ENCODE measurements at regions not wholly inside any gene's neighbourhood (a gene's known extent, or its start where the extent isn't known, plus 50 kb on each side); places are given as distances from the start of the nearest gene placed in this dataset.

DNA sequence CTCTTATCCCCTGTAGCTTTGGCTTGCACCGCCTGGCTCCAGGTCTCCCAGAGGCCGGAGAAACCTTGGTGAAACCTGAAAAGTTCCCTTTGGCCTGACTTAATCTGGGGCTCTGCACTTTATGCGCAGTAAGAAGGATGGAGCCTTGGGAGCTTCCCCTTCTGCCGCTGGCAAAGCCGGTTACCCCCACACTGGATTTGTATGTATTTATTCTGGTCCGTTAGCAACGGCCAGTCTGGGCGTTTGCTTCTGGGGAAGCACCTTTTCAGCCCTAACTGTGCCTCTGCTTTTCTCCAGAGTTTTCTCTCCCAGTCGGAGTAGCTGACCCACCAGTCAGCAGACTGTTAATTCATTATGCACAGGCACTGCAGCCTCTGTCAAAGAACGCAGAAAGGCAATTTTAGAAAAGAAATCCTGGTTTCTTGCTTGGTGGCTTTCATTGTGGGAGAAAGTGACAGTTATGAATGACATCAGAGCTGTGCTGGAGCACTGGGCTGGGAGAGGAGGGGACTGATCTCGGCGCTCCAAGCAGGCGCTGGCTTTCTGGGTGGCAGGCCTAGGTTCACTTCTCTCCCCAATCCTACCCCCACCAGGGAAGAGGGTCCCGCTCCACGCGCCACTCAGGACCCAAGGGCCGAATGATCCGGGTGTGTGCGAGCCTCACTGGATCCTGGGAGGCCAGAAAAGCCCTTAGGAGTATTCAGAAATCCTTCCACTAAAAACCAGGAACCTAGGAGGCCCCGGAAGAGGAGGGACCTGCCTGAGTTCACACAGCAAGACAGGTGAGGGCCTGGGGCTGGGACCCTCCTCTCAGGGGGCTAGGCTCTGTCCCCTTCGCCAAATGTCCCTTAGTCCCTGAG lies 70.2 kb downstream of the RTL6 start:
- H3K4me1 ChIP-seq (replicated peaks): no peaks in the 10 kb centered on the region
- H3K27ac ChIP-seq: no peak overlapping the region
- H3K36me3 ChIP-seq: no peaks in the 10 kb centered on the region
- 83% methylated on average over 21 of the region's 21 CpGs for WGBS
- no peak for TF ChIP-seq POLR2A (IDR thresholded peaks at IDR 0.05)
- no peak for TF ChIP-seq CTCF (IDR thresholded peaks at IDR 0.05)
- no peak for TF ChIP-seq POLR2AphosphoS5 (IDR thresholded peaks at IDR 0.05)
- H3K9me3 ChIP-seq: no peaks in the 10 kb centered on the region
- no peak for DNase-seq (ENCODE audit: low spot score)
- no peak overlapping the region for H3K4me3 ChIP-seq
- H3K27me3 ChIP-seq (replicated peaks; ENCODE audit: insufficient read depth): no peaks in the 10 kb centered on the region
- intact Hi-C loops (cut with DNase I): no loop called here

GRCh38 chr22:44426981-44427380 lies 71.1 kb downstream of the RTL6 start:
- Histone ChIP-seq H3K4me1 (replicated peaks) (no peaks in the 10 kb centered on the region), H3K27me3 (replicated peaks; ENCODE audit: insufficient read depth) (no peaks in the 10 kb centered on the region), H3K9me3 (no peaks in the 10 kb centered on the region), H3K4me3 (no peak overlapping the region), H3K27ac (no peak overlapping the region), H3K36me3 (no peaks in the 10 kb centered on the region)
- DNase-seq (ENCODE audit: low spot score): no peak
- intact Hi-C loops (cut with DNase I): no loop called here
- 73% methylated on average over 11 of the region's 11 CpGs for WGBS
- no peak for TF ChIP-seq POLR2AphosphoS5 (IDR thresholded peaks at IDR 0.05)
- TF ChIP-seq POLR2A (IDR thresholded peaks at IDR 0.05): no peak
- no peak for TF ChIP-seq CTCF (IDR thresholded peaks at IDR 0.05)

- H3K4me3 ChIP-seq: no peak overlapping the region
- no peak for TF ChIP-seq CTCF (IDR thresholded peaks at IDR 0.05)
- TF ChIP-seq POLR2AphosphoS5 (IDR thresholded peaks at IDR 0.05): no peak
- no peak for TF ChIP-seq POLR2A (IDR thresholded peaks at IDR 0.05)
- no peak for DNase-seq (ENCODE audit: low spot score)
- H3K9me3 ChIP-seq: no peaks in the 10 kb centered on the region
- H3K27ac ChIP-seq: no peak overlapping the region
- no peaks in the 10 kb centered on the region for H3K27me3 ChIP-seq (replicated peaks; ENCODE audit: insufficient read depth)
- 82% methylated on average over 5 of the region's 5 CpGs for WGBS
- H3K36me3 ChIP-seq: no peaks in the 10 kb centered on the region
- H3K4me1 ChIP-seq (replicated peaks): no peaks in the 10 kb centered on the region
- intact Hi-C loops (cut with DNase I): no loop called here
Observed at GRCh38 chr22:44425694-44426045, 72.4 kb downstream of the RTL6 start.

- no peak for DNase-seq (ENCODE audit: low spot score)
- Histone ChIP-seq H3K4me1 (replicated peaks) (no peaks in the 10 kb centered on the region), H3K27me3 (replicated peaks; ENCODE audit: insufficient read depth) (no peaks in the 10 kb centered on the region), H3K4me3 (no peak overlapping the region), H3K36me3 (no peaks in the 10 kb centered on the region), H3K27ac (no peak overlapping the region), H3K9me3 (no peaks in the 10 kb centered on the region)
- 56% methylated on average over 20 of the region's 20 CpGs for WGBS
- intact Hi-C loops (cut with DNase I): no loop called here
- TF ChIP-seq POLR2A (IDR thresholded peaks at IDR 0.05): no peak
- TF ChIP-seq CTCF (IDR thresholded peaks at IDR 0.05): no peak
Observed at GRCh38 chr22:44424867-44425693, 73.0 kb downstream of the RTL6 start.

All from prostate gland (tissue), 2 donors.